Peyer's patch (tissue), 4 donors: ENCODE measurements at regions not wholly inside any gene's neighbourhood (a gene's known extent, or its start where the extent isn't known, plus 50 kb on each side); places are given as distances from the start of the nearest gene placed in this dataset.

Experiments
- DNase-seq, 3 donors: peaks; one replicate each; pipeline ENCODE4 v3.0.0-alpha.2; 2017 to 2019
- H3K27ac ChIP-seq, 4 donors: fragments of 200-600 bp; sonication (generic); one replicate each; pipeline ENCODE4 v1.5.1; 2016 to 2019
- H3K27me3 ChIP-seq, 2 donors: fragments of 200-600 bp; sonication (generic); one replicate each; pipeline ENCODE4 v1.5.1; 2019
- H3K36me3 ChIP-seq, 3 donors: fragments of 200-600 bp; sonication (generic); one replicate each; pipeline ENCODE4 v1.5.1; 2016 to 2019
- H3K4me1 ChIP-seq, 4 donors: fragments of 200-600 bp; sonication (generic); one replicate each; pipeline ENCODE4 v1.5.1; 2016 to 2019
- H3K4me3 ChIP-seq, 4 donors: fragments of 200-600 bp; sonication (generic); 1 replicate in 3 of 4; 2 replicates in 1 of 4; pipeline ENCODE4 v1.5.1; 2016 to 2019; ENCODE audit warnings: mild to moderate bottlenecking in 1 of 4
- H3K9me3 ChIP-seq, 4 donors: fragments of 200-600 bp; sonication (generic); one replicate each; pipeline ENCODE4 v1.5.1; 2016 to 2019; ENCODE audit warnings: mild to moderate bottlenecking in 1 of 4
- POLR2A ChIP-seq, 2 donors: fragments of 450-650 bp; IDR thresholded peaks; one replicate each; pipeline ENCODE4 v1.5.1; 2017; ENCODE audit warnings: antibody characterized with exemption in 2 of 2, mild to moderate bottlenecking in 2 of 2, moderate library complexity in 2 of 2
- TF ChIP-seq, protein P1 (sequence below), 6 experiments: fragments of 450-650 bp in 4 of 6; fragments of 200-600 bp in 2 of 6; sonication (generic) in 1 of 6; IDR thresholded peaks; one replicate each; pipeline ENCODE4 v1.5.1; 2017 to 2019; ENCODE audit warnings: antibody characterized with exemption in 6 of 6, mild to moderate bottlenecking in 3 of 6, moderate library complexity in 1 of 6

DNA sequence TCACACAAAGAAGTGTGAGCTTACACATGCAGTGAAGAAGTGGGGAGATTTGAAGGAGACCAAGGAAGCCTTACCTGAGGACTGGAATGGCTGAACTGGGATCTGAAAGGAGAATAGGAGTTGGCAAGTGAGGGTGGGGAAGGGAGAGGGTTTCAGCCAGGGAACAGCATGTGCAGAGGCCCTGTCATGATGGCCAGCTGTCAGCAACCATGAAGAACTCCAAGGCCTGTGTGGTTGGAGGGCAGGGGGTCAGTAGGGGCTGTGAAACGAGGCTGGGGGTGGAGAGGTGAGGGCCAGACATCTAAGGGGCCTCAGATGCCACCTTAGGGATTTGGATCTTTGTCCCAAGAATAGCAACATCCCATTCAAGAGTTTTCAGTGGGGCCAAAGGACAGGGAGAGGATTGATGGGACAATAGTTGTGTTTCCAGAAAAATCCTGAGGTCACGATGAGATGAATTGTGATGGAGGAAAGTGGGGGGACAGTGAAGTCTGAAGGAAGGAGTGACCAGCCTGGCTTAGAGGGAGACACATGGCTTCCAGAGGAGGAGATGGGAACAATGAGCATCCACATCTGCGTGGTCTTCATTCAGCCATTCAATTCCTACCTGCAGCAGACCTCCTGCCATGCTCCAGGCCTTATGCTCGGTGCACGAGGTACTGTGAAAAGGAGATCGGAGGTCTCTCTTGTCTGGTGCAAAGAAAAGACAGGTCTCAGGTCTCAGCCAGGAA lies 187.6 kb downstream of the MATN1 start:
- DNase-seq = no peak
- H3K36me3 ChIP-seq = no peaks in the 10 kb centered on the region

DNA sequence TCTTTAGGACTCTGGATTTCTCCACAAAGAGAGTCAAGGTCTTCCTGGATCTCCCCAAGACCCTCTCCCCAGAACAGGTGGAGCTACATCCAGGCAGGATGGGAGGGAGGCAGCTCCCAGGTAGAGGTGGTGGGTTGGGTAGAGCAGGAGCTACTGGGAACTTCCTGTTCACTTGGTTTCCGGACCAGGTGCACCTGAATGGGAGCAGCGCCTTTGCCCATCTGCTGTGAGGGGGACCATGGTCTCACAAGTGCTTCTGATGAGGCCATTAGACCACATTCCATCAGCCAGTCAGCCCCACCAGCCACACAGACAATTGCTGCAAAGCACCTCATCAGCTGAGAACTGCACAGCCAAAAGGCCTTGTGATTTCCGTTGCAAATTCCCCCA lies 188.8 kb downstream of the MATN1 start:
- H3K4me1 ChIP-seq = no peaks in the 10 kb centered on the region
- no peaks in the 10 kb centered on the region for H3K9me3 ChIP-seq
- no peak overlapping the region for H3K4me3 ChIP-seq
- no peaks in the 10 kb centered on the region for H3K36me3 ChIP-seq
- DNase-seq = no peak
- no peak overlapping the region for H3K27ac ChIP-seq
- H3K27me3 ChIP-seq = no peaks in the 10 kb centered on the region
- no peak for TF ChIP-seq POLR2A (IDR thresholded peaks at IDR 0.05)
- TF ChIP-seq, protein P1, sequence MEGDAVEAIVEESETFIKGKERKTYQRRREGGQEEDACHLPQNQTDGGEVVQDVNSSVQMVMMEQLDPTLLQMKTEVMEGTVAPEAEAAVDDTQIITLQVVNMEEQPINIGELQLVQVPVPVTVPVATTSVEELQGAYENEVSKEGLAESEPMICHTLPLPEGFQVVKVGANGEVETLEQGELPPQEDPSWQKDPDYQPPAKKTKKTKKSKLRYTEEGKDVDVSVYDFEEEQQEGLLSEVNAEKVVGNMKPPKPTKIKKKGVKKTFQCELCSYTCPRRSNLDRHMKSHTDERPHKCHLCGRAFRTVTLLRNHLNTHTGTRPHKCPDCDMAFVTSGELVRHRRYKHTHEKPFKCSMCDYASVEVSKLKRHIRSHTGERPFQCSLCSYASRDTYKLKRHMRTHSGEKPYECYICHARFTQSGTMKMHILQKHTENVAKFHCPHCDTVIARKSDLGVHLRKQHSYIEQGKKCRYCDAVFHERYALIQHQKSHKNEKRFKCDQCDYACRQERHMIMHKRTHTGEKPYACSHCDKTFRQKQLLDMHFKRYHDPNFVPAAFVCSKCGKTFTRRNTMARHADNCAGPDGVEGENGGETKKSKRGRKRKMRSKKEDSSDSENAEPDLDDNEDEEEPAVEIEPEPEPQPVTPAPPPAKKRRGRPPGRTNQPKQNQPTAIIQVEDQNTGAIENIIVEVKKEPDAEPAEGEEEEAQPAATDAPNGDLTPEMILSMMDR (IDR thresholded peaks at IDR 0.05) = no peak

More for the DNA sequence above, 187.6 kb downstream of the MATN1 start:
- no peak for TF ChIP-seq POLR2A (IDR thresholded peaks at IDR 0.05)
- TF ChIP-seq, protein P1 (IDR thresholded peaks at IDR 0.05) = no peak
- H3K9me3 ChIP-seq = no peaks in the 10 kb centered on the region
- no peak overlapping the region for H3K27ac ChIP-seq
- no peak overlapping the region for H3K4me3 ChIP-seq
- no peaks in the 10 kb centered on the region for H3K4me1 ChIP-seq
- no peaks in the 10 kb centered on the region for H3K27me3 ChIP-seq

DNA sequence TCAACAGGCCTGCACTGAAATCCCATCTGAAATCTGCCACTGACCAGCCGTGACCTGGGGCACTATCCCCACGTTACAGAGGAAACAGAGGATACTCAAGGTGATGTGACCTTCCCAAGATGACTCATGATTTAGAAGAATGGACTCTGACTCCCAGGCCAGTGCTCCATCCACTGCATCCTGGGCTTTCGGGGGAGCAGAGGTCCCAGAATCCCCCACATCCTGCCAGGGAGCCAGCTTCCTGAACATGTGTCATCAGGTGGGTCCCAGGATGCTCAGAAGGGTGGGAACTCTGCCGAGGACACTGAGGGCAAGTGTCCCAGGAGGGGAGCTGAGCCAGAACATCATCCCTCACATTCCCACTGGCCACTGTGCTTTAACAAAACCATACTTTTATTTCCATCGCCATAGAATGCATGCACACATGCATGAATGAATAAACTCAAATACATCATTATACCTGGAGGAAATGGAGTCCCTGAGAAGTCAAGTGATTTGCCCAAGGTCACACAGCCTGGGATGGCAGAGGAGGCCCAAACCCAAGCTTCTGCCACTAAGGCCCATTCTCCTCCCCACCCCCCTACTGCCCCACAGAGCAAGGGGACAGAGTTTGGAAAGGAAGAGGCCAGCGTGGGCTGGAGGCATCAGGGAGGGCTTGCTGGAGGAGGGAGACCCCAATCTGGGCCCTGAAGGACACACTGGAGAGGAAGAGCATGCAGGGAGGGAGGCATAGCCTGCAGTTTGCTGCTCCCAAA lies 189.4 kb downstream of the MATN1 start:
- TF ChIP-seq POLR2A (IDR thresholded peaks at IDR 0.05) = no peak
- TF ChIP-seq, protein P1 (IDR thresholded peaks at IDR 0.05) = no peak
- no peak overlapping the region for H3K4me3 ChIP-seq
- no peaks in the 10 kb centered on the region for H3K9me3 ChIP-seq
- DNase-seq = no peak
- no peaks in the 10 kb centered on the region for H3K27me3 ChIP-seq
- H3K4me1 ChIP-seq = no peaks in the 10 kb centered on the region
- H3K36me3 ChIP-seq = no peaks in the 10 kb centered on the region
- no peak overlapping the region for H3K27ac ChIP-seq

DNA sequence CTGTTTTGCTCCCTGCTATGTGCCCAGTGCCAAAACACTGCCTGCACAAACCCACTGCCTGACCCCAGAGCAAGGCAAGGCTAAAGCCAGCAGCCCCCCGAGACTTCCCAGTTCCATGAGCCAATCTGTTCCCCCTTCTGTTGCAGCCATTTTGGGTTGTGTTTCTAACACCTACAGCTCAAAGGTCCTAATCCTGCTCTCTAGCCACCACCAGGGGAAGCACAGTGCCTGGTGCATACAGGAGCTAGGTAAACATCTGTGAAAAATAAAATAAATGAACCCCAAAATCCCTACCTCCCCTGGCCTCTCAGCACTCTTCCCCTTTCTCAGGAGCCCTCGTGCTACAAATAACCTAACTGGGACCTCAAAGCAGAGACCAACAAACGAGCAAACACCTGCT lies 190.2 kb downstream of the MATN1 start:
- DNase-seq = no peak
- no peaks in the 10 kb centered on the region for H3K36me3 ChIP-seq
- H3K27me3 ChIP-seq = no peaks in the 10 kb centered on the region
- TF ChIP-seq, protein P1 (IDR thresholded peaks at IDR 0.05) = no peak
- no peak for TF ChIP-seq POLR2A (IDR thresholded peaks at IDR 0.05)
- no peak overlapping the region for H3K4me3 ChIP-seq
- H3K4me1 ChIP-seq = no peaks in the 10 kb centered on the region
- H3K27ac ChIP-seq = no peak overlapping the region
- no peaks in the 10 kb centered on the region for H3K9me3 ChIP-seq

DNA sequence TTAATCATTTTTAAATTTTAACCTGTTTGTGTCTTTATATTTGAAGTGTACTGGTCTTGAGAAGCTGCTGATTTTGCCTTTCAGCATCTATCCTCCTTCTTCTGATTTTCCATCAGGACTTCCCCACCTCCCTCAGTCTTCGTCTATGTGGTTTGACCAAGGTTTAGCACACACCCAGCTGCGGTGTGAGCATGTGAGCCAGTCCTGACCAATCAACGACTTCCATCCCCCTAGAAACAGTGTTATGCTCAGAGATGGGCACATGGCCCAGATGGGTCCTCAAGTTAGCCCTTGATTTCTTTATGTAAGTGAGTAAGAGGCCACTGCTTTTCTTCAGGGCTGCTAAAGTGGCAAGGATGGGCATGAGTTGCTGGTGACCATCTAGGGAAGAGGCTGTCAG lies 190.8 kb downstream of the MATN1 start:
- Histone ChIP-seq H3K4me3 (no peak overlapping the region), H3K27ac (no peak overlapping the region), H3K9me3 (no peaks in the 10 kb centered on the region), H3K4me1 (no peaks in the 10 kb centered on the region), H3K27me3 (no peaks in the 10 kb centered on the region), H3K36me3 (no peaks in the 10 kb centered on the region)
- no peak for DNase-seq
- TF ChIP-seq POLR2A (IDR thresholded peaks at IDR 0.05) = no peak
- TF ChIP-seq, protein P1 (IDR thresholded peaks at IDR 0.05) = no peak
